HG02943 (cell line): ENCODE measurements at regions not wholly inside any gene's neighbourhood (a gene's known extent, or its start where the extent isn't known, plus 50 kb on each side); places are given as distances from the start of the nearest gene placed in this dataset.
"Not testable (repeated sequence)": the region's sequence is repeated elsewhere in the genome, so short reads cannot be mapped to it uniquely, and the experiment has no call there.

Experiments used
- ATAC-seq: cut with Tn5 transposase; IDR thresholded peaks from one replicate; pipeline ENCODE4 v1.9.1; 2021; ENCODE audit warnings: mild to moderate bottlenecking, low read depth, moderate library complexity; ENCODE audit not compliant: unreplicated experiment

- ATAC-seq, result no peak
These were observed 251.6 kb downstream of the KCTD12 start for GRCh38 chr13:76634431-76635191.

GRCh38 chr13:76632401-76633044 is 253.7 kb downstream of the KCTD12 start:
- no peak for ATAC-seq

- ATAC-seq, result no peak
These were observed 255.5 kb downstream of the KCTD12 start for GRCh38 chr13:76630629-76631230.

- ATAC-seq, result no peak
These were observed 263.7 kb downstream of the KCTD12 start for GRCh38 chr13:76622315-76623040.

- ATAC-seq, result no peak
These were observed 264.5 kb downstream of the KCTD12 start for GRCh38 chr13:76621705-76622104.

GRCh38 chr13:76620036-76620435 is 266.2 kb downstream of the KCTD12 start:
- ATAC-seq, result no peak

- no peak for ATAC-seq
These were observed 266.6 kb downstream of the KCTD12 start for GRCh38 chr13:76619631-76620030.

- ATAC-seq, result no peak
These were observed 275.3 kb downstream of the KCTD12 start for GRCh38 chr13:76610819-76611415.

GRCh38 chr13:76609643-76610042 is 276.6 kb downstream of the KCTD12 start:
- ATAC-seq, result no peak

GRCh38 chr13:76607866-76608265 is 278.3 kb downstream of the KCTD12 start:
- no peak for ATAC-seq

- ATAC-seq, result no peak
These were observed 286.1 kb downstream of the KCTD12 start for GRCh38 chr13:76600081-76600480.

- no peak for ATAC-seq
These were observed 288.3 kb downstream of the KCTD12 start for GRCh38 chr13:76597868-76598267.

- ATAC-seq, result no peak
These were observed 290.0 kb downstream of the KCTD12 start for GRCh38 chr13:76596216-76596615.

GRCh38 chr13:76594435-76594834 is 291.8 kb downstream of the KCTD12 start:
- ATAC-seq, result no peak

GRCh38 chr13:76586842-76587241 is 299.4 kb downstream of the KCTD12 start:
- no peak for ATAC-seq

- ATAC-seq, result no peak
These were observed 306.5 kb downstream of the KCTD12 start for GRCh38 chr13:76579701-76580100.

GRCh38 chr13:76575634-76576033 is 310.6 kb downstream of the KCTD12 start:
- ATAC-seq, result not testable (repeated sequence)

- ATAC-seq, result no peak
These were observed 315.7 kb downstream of the KCTD12 start for GRCh38 chr13:76570510-76570971.

GRCh38 chr13:76556627-76557026 is 329.6 kb downstream of the KCTD12 start:
- no peak for ATAC-seq

- ATAC-seq, result no peak
These were observed 333.4 kb downstream of the KCTD12 start for GRCh38 chr13:76552807-76553206.
